ENCODE measurements at regions not wholly inside any gene's neighbourhood (a gene's known extent, or its start where the extent isn't known, plus 50 kb on each side); places are given as distances from the start of the nearest gene placed in this dataset.

- no peaks in the 10 kb centered on the region for H3K27me3 ChIP-seq (ENCODE audit: insufficient read depth, poor library complexity, severe bottlenecking)
- TF ChIP-seq REST (IDR thresholded peaks at IDR 0.05; ENCODE audit: insufficient replicate concordance, low read depth) (no peak), GABPA (IDR thresholded peaks at IDR 0.05; ENCODE audit: low read depth) (no peak), POLR2AphosphoS5 (IDR thresholded peaks at IDR 0.05; ENCODE audit: low read depth) (no peak), SPI1 (IDR thresholded peaks at IDR 0.05; ENCODE audit: borderline replicate concordance, low read depth) (no peak)
- TF ChIP-seq, protein P1, sequence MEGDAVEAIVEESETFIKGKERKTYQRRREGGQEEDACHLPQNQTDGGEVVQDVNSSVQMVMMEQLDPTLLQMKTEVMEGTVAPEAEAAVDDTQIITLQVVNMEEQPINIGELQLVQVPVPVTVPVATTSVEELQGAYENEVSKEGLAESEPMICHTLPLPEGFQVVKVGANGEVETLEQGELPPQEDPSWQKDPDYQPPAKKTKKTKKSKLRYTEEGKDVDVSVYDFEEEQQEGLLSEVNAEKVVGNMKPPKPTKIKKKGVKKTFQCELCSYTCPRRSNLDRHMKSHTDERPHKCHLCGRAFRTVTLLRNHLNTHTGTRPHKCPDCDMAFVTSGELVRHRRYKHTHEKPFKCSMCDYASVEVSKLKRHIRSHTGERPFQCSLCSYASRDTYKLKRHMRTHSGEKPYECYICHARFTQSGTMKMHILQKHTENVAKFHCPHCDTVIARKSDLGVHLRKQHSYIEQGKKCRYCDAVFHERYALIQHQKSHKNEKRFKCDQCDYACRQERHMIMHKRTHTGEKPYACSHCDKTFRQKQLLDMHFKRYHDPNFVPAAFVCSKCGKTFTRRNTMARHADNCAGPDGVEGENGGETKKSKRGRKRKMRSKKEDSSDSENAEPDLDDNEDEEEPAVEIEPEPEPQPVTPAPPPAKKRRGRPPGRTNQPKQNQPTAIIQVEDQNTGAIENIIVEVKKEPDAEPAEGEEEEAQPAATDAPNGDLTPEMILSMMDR (IDR thresholded peaks at IDR 0.05; ENCODE audit: insufficient read depth, low read length): no peak
- no peak overlapping the region for H3K4me3 ChIP-seq (replicated peaks; ENCODE audit: insufficient read depth, low read length)
- no peak for DNase-seq (ENCODE audit: low read depth in 1 of 2, low spot score in 1 of 2)
- no peak overlapping the region for H3K27ac ChIP-seq (replicated peaks)
Measured at GRCh38 chr5:92805446-92805845, 775.6 kb downstream of the NR2F1-AS1 start.

GRCh38 chr5:92801911-92802310 is 779.1 kb downstream of the NR2F1-AS1 start:
- Histone ChIP-seq H3K4me3 (replicated peaks; ENCODE audit: insufficient read depth, low read length) (no peak overlapping the region), H3K27ac (replicated peaks) (no peak overlapping the region), H3K27me3 (ENCODE audit: insufficient read depth, poor library complexity, severe bottlenecking) (no peaks in the 10 kb centered on the region)
- no peak for DNase-seq (ENCODE audit: low read depth in 1 of 2, low spot score in 1 of 2)
- TF ChIP-seq, protein P1 (IDR thresholded peaks at IDR 0.05; ENCODE audit: insufficient read depth, low read length): no peak
- TF ChIP-seq SPI1 (IDR thresholded peaks at IDR 0.05; ENCODE audit: borderline replicate concordance, low read depth) (no peak), REST (IDR thresholded peaks at IDR 0.05; ENCODE audit: insufficient replicate concordance, low read depth) (no peak), GABPA (IDR thresholded peaks at IDR 0.05; ENCODE audit: low read depth) (no peak), POLR2AphosphoS5 (IDR thresholded peaks at IDR 0.05; ENCODE audit: low read depth) (no peak)

GRCh38 chr5:92800365-92800764 is 780.7 kb downstream of the NR2F1-AS1 start:
- H3K4me3 ChIP-seq (replicated peaks; ENCODE audit: insufficient read depth, low read length): no peak overlapping the region
- no peak for TF ChIP-seq GABPA (IDR thresholded peaks at IDR 0.05; ENCODE audit: low read depth)
- no peak for TF ChIP-seq POLR2AphosphoS5 (IDR thresholded peaks at IDR 0.05; ENCODE audit: low read depth)
- TF ChIP-seq, protein P1 (IDR thresholded peaks at IDR 0.05; ENCODE audit: insufficient read depth, low read length): no peak
- DNase-seq (ENCODE audit: low read depth in 1 of 2, low spot score in 1 of 2): no peak
- H3K27ac ChIP-seq (replicated peaks): no peak overlapping the region
- no peaks in the 10 kb centered on the region for H3K27me3 ChIP-seq (ENCODE audit: insufficient read depth, poor library complexity, severe bottlenecking)

DNA sequence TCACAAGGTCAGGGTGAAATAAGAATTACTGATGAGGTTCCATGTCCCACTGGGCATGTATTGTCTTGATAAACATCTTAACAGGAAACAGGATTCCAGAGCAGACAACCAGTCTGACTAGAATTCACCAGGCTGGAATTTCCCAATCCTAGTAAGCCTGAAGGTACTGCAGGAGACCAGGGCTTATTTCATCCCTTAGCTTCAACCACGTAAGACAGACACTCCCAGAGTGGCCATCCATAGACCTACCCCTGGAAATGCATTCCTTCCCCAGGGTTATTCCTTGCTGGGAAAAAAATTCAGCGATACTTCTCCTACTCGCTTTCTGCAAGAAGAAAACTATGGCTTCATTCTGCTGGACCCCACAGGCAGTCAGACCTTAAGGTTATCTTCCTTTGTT is 785.4 kb downstream of the NR2F1-AS1 start:
- no peak for DNase-seq (ENCODE audit: low read depth in 1 of 2, low spot score in 1 of 2)
- Histone ChIP-seq H3K27ac (replicated peaks) (no peak overlapping the region), H3K27me3 (ENCODE audit: insufficient read depth, poor library complexity, severe bottlenecking) (no peaks in the 10 kb centered on the region), H3K4me3 (replicated peaks; ENCODE audit: insufficient read depth, low read length) (no peak overlapping the region)
- no peak for TF ChIP-seq SPI1 (IDR thresholded peaks at IDR 0.05; ENCODE audit: borderline replicate concordance, low read depth)
- TF ChIP-seq, protein P1 (IDR thresholded peaks at IDR 0.05; ENCODE audit: insufficient read depth, low read length): no peak
- TF ChIP-seq REST (IDR thresholded peaks at IDR 0.05; ENCODE audit: insufficient replicate concordance, low read depth): no peak
- TF ChIP-seq POLR2AphosphoS5 (IDR thresholded peaks at IDR 0.05; ENCODE audit: low read depth): no peak
- no peak for TF ChIP-seq GABPA (IDR thresholded peaks at IDR 0.05; ENCODE audit: low read depth)

All from HL-60 (cell line).